Neuronal stem cell (in vitro differentiated cells): ENCODE measurements at regions not wholly inside any gene's neighbourhood (a gene's known extent, or its start where the extent isn't known, plus 50 kb on each side); places are given as distances from the start of the nearest gene placed in this dataset.
A peak's percentile ranks its signal among the peaks of the same experiment; 100 is the strongest.

Experiments
- DNase-seq: peaks from one replicate; pipeline ENCODE4 v3.0.0-alpha.2; 2013; ENCODE audit warnings: low spot score
- H2AFZ ChIP-seq: one replicate; pipeline ENCODE4 v1.6.1; 2013; ENCODE audit warnings: mild to moderate bottlenecking, low read length, inconsistent platforms
- H2AK5ac ChIP-seq: 2 replicates; pipeline ENCODE4 v1.6.1; 2013; ENCODE audit warnings: low read depth, mild to moderate bottlenecking, inconsistent platforms, low read length, moderate library complexity, mixed read lengths
- H2BK120ac ChIP-seq: 2 replicates; pipeline ENCODE4 v1.6.1; 2013; ENCODE audit warnings: low read depth, mild to moderate bottlenecking, inconsistent platforms, low read length, moderate library complexity, mixed read lengths
- H2BK12ac ChIP-seq: one replicate; pipeline ENCODE4 v1.6.1; 2013; ENCODE audit warnings: low read length, inconsistent platforms
- H2BK15ac ChIP-seq: 2 replicates; pipeline ENCODE4 v1.6.1; 2013; ENCODE audit warnings: mild to moderate bottlenecking, low read length, inconsistent platforms, mixed read lengths
- H2BK5ac ChIP-seq: one replicate; pipeline ENCODE4 v1.6.1; 2013; ENCODE audit warnings: inconsistent platforms, mild to moderate bottlenecking, low read length, moderate library complexity
- H3K14ac ChIP-seq: one replicate; pipeline ENCODE4 v1.6.1; 2013; ENCODE audit warnings: low read length, inconsistent platforms
- H3K18ac ChIP-seq: 2 replicates; pipeline ENCODE4 v1.6.1; 2013; ENCODE audit warnings: low read length, inconsistent platforms
- H3K23ac ChIP-seq: 2 replicates; pipeline ENCODE4 v1.6.1; 2013; ENCODE audit warnings: low read depth, mild to moderate bottlenecking, mixed read lengths, low read length, inconsistent platforms; ENCODE audit not compliant: poor library complexity
- H3K27ac ChIP-seq: replicated peaks from 3 replicates; pipeline ENCODE4 v1.5.1; 2013; ENCODE audit warnings: low read length, inconsistent platforms
- H3K27me3 ChIP-seq, 3 experiments: 2 replicates each; pipeline ENCODE4 v1.6.1; 2013; ENCODE audit warnings: low read length in 3 of 3, mild to moderate bottlenecking in 2 of 3, inconsistent platforms in 1 of 3, low read depth in 1 of 3, mixed read lengths in 1 of 3, moderate library complexity in 1 of 3; ENCODE audit not compliant: control insufficient read depth in 3 of 3, insufficient read depth in 3 of 3
- H3K36me3 ChIP-seq, 2 donors: replicated peaks in 1 of 2; 2 replicates each; pipeline ENCODE4 v1.6.1; 2013; ENCODE audit warnings: low read length in 2 of 2; ENCODE audit not compliant: control insufficient read depth in 2 of 2, insufficient read depth in 2 of 2
- H3K4ac ChIP-seq: 2 replicates; pipeline ENCODE4 v1.6.1; 2013; ENCODE audit warnings: inconsistent platforms, mild to moderate bottlenecking, low read length, moderate library complexity
- H3K4me1 ChIP-seq, 2 donors: 1 replicate in 1 of 2; 2 replicates in 1 of 2; pipeline ENCODE4 v1.6.1; 2013; ENCODE audit warnings: low read length in 2 of 2, low read depth in 1 of 2; ENCODE audit not compliant: control insufficient read depth in 2 of 2, insufficient read depth in 1 of 2
- H3K4me2 ChIP-seq: one replicate; pipeline ENCODE4 v1.6.1; 2013; ENCODE audit warnings: mild to moderate bottlenecking, low read length, inconsistent platforms; ENCODE audit not compliant: insufficient read depth, poor library complexity, severe bottlenecking
- H3K4me3 ChIP-seq, 2 donors: 2 replicates each; pipeline ENCODE4 v1.5.1; 2013; ENCODE audit warnings: low read length in 2 of 2, mild to moderate bottlenecking in 2 of 2, inconsistent platforms in 1 of 2, moderate library complexity in 1 of 2
- H3K79me1 ChIP-seq: one replicate; pipeline ENCODE4 v1.6.1; 2013; ENCODE audit warnings: low read depth, mild to moderate bottlenecking, inconsistent platforms, low read length, moderate library complexity
- H3K9ac ChIP-seq: one replicate; pipeline ENCODE4 v1.6.1; 2013; ENCODE audit warnings: mild to moderate bottlenecking, low read depth, low read length, inconsistent platforms; ENCODE audit not compliant: poor library complexity
- H3K9me3 ChIP-seq, 2 donors: replicated peaks in 1 of 2; 2 replicates each; pipeline versions ENCODE3 to v1.6.1; 2013; ENCODE audit warnings: low read length in 2 of 2, mild to moderate bottlenecking in 2 of 2, inconsistent platforms in 1 of 2, low read depth in 1 of 2, mixed read lengths in 1 of 2, moderate library complexity in 1 of 2; ENCODE audit not compliant: control insufficient read depth in 2 of 2, insufficient read depth in 1 of 2
- H4K8ac ChIP-seq: one replicate; pipeline ENCODE4 v1.6.1; 2013; ENCODE audit warnings: low read depth, mild to moderate bottlenecking, inconsistent platforms, low read length, moderate library complexity
- H4K91ac ChIP-seq: one replicate; pipeline ENCODE4 v1.6.1; 2013; ENCODE audit warnings: low read length, low read depth, mild to moderate bottlenecking, inconsistent platforms; ENCODE audit not compliant: poor library complexity
- WGBS, 2 donors: extraction: QIAGEN DNeasy Blood & Tissue Kit; methylation state at CpG; one replicate each; pipeline ENCODE4 v1.1.7; 2013; ENCODE audit warnings: missing lambda C conversion rate in 2 of 2, mixed read lengths in 1 of 2; ENCODE audit not compliant: insufficient read length in 2 of 2, insufficient replicate concordance in 1 of 2; ENCODE audit errors: extremely low coverage in 2 of 2; 5-methylcytosine and 5-hydroxymethylcytosine counted together

GRCh38 chr1:187630653-187631380 lies 802.1 kb downstream of the PLA2G4A start:
- Histone ChIP-seq H3K14ac (no peak overlapping the region), H3K36me3 (no peaks in the 10 kb centered on the region), H3K4me2 (no peak overlapping the region), H3K9ac (no peak overlapping the region), H3K9me3 (peaks cover 7 to 12% of the 10 kb centered on the region in 2 donors), H3K79me1 (no peaks in the 10 kb centered on the region), H4K8ac (no peak overlapping the region), H3K27me3 (no peaks in the 10 kb centered on the region), H3K4me3 (no peak overlapping the region), H3K18ac (no peak overlapping the region), H2BK5ac (no peak overlapping the region), H3K4me1 (no peaks in the 10 kb centered on the region), H2BK120ac (no peak overlapping the region), H2AK5ac (no peak overlapping the region), H3K27ac (no peak overlapping the region), H2BK15ac (no peak overlapping the region), H2AFZ (no peak overlapping the region), H3K23ac (no peak overlapping the region), H3K4ac (no peak overlapping the region), H2BK12ac (no peak overlapping the region), H4K91ac (no peak overlapping the region)
- DNase-seq, result no peak
- WGBS, 2 donors, result no CpG with 5 or more reads among the region's 13 CpGs

- no peak overlapping the region for H4K8ac ChIP-seq
- H3K27ac ChIP-seq, result no peak overlapping the region
- no peaks in the 10 kb centered on the region for H3K36me3 ChIP-seq
- H2BK5ac ChIP-seq, result no peak overlapping the region
- no peaks in the 10 kb centered on the region for H3K4me1 ChIP-seq
- H3K23ac ChIP-seq, result no peak overlapping the region
- H3K27me3 ChIP-seq, result no peaks in the 10 kb centered on the region
- H3K79me1 ChIP-seq, result no peaks in the 10 kb centered on the region
- WGBS, 2 donors, result no CpG with 5 or more reads among the region's 5 CpGs
- no peak overlapping the region for H3K18ac ChIP-seq
- H3K9me3 ChIP-seq, result peaks cover 7 to 12% of the 10 kb centered on the region in 2 donors
- no peak overlapping the region for H2BK120ac ChIP-seq
- H4K91ac ChIP-seq, result no peak overlapping the region
- no peak overlapping the region for H2BK15ac ChIP-seq
- no peak overlapping the region for H3K14ac ChIP-seq
- H3K9ac ChIP-seq, result no peak overlapping the region
- H2BK12ac ChIP-seq, result no peak overlapping the region
- no peak overlapping the region for H3K4me3 ChIP-seq
- H2AK5ac ChIP-seq, result no peak overlapping the region
- H2AFZ ChIP-seq, result no peak overlapping the region
- H3K4ac ChIP-seq, result no peak overlapping the region
- H3K4me2 ChIP-seq, result no peak overlapping the region
- DNase-seq, result no peak
These were observed 802.6 kb downstream of the PLA2G4A start for GRCh38 chr1:187631381-187631675.

GRCh38 chr1:187631984-187632383 lies 803.2 kb downstream of the PLA2G4A start:
- Histone ChIP-seq H3K9ac (peak overlapping the region; percentile 60), H3K27me3 (no peaks in the 10 kb centered on the region), H2BK12ac (no peak overlapping the region), H3K4me3 (no peak overlapping the region), H2AFZ (peak overlapping the region; percentile 72), H2BK120ac (no peak overlapping the region), H3K9me3 (peaks cover 7 to 12% of the 10 kb centered on the region in 2 donors), H3K79me1 (no peaks in the 10 kb centered on the region), H3K23ac (no peak overlapping the region), H4K8ac (no peak overlapping the region), H3K4ac (no peak overlapping the region), H3K4me1 (no peaks in the 10 kb centered on the region), H4K91ac (no peak overlapping the region), H3K27ac (no peak overlapping the region), H2BK15ac (no peak overlapping the region), H2BK5ac (no peak overlapping the region), H3K14ac (no peak overlapping the region), H3K18ac (no peak overlapping the region), H2AK5ac (no peak overlapping the region), H3K36me3 (no peaks in the 10 kb centered on the region), H3K4me2 (no peak overlapping the region)
- no peak for DNase-seq
- WGBS, 2 donors, result no CpG with 5 or more reads among the region's 5 CpGs

- H3K14ac ChIP-seq, result no peak overlapping the region
- no peaks in the 10 kb centered on the region for H3K4me1 ChIP-seq
These were observed 806.2 kb downstream of the PLA2G4A start for GRCh38 chr1:187634940-187635339.

More at GRCh38 chr1:187634940-187635339, 806.2 kb downstream of the PLA2G4A start:
- H4K8ac ChIP-seq, result no peak overlapping the region
- no peak overlapping the region for H2AK5ac ChIP-seq
- peak overlapping the region; percentile 59 for H2AFZ ChIP-seq
- no peak overlapping the region for H2BK120ac ChIP-seq
- no peak overlapping the region for H4K91ac ChIP-seq
- no peak overlapping the region for H3K9ac ChIP-seq
- H2BK12ac ChIP-seq, result no peak overlapping the region
- no peak overlapping the region for H3K23ac ChIP-seq
- no peak overlapping the region for H3K4me3 ChIP-seq
- no peaks in the 10 kb centered on the region for H3K27me3 ChIP-seq
- WGBS, 2 donors, result no CpG with 5 or more reads among the region's 1 CpG
- no peak for DNase-seq
- no peak overlapping the region for H2BK15ac ChIP-seq
- H3K36me3 ChIP-seq, result no peaks in the 10 kb centered on the region
- H3K79me1 ChIP-seq, result no peaks in the 10 kb centered on the region
- H3K9me3 ChIP-seq, result peaks cover 7 to 12% of the 10 kb centered on the region in 2 donors
- H3K18ac ChIP-seq, result no peak overlapping the region
- no peak overlapping the region for H3K4me2 ChIP-seq
- H3K4ac ChIP-seq, result no peak overlapping the region
- H3K27ac ChIP-seq, result no peak overlapping the region
- no peak overlapping the region for H2BK5ac ChIP-seq
